Kidney (tissue), 13 donors: ENCODE measurements at regions not wholly inside any gene's neighbourhood (a gene's known extent, or its start where the extent isn't known, plus 50 kb on each side); places are given as distances from the start of the nearest gene placed in this dataset.

Experiments
- DNase-seq, 5 donors: peaks; one replicate each; pipeline ENCODE4 v3.0.0-alpha.2; 2013 to 2020
- FAIRE-seq: peaks from 2 replicates; lab custom pipeline; 2012; peaks lifted over from hg19 to GRCh38; lab: Jason Lieb, UNC
- H3K27ac ChIP-seq, 2 donors: one replicate each; pipeline ENCODE4 v1.7.0; 2013; ENCODE audit warnings: low read depth in 2 of 2, low read length in 2 of 2, inconsistent platforms in 1 of 2
- H3K27me3 ChIP-seq: one replicate; pipeline ENCODE4 v1.7.1; 2013; ENCODE audit warnings: low read length, inconsistent platforms; ENCODE audit not compliant: control insufficient read depth, insufficient read depth
- H3K36me3 ChIP-seq, 3 donors: one replicate each; pipeline versions ENCODE4 v1.7.0 to v1.7.1; 2013; ENCODE audit warnings: low read length in 3 of 3, control low read depth in 1 of 3, inconsistent platforms in 1 of 3; ENCODE audit not compliant: insufficient read depth in 3 of 3, control insufficient read depth in 2 of 3
- H3K4me1 ChIP-seq, 3 donors: one replicate each; pipeline versions ENCODE4 v1.7.0 to v1.7.1; 2013; ENCODE audit warnings: low read length in 3 of 3, inconsistent platforms in 1 of 3, low read depth in 1 of 3; ENCODE audit not compliant: control insufficient read depth in 2 of 3, insufficient read depth in 2 of 3
- H3K4me3 ChIP-seq, 3 donors: one replicate each; pipeline versions ENCODE4 v1.7.0 to v1.8.1; 2013; ENCODE audit warnings: low read length in 3 of 3, control low read depth in 1 of 3, inconsistent platforms in 1 of 3
- H3K9ac ChIP-seq, 3 donors: one replicate each; pipeline versions ENCODE4 v1.7.0 to v1.7.1; 2013; ENCODE audit warnings: low read length in 3 of 3, control low read depth in 1 of 3, inconsistent platforms in 1 of 3
- H3K9me3 ChIP-seq, 3 donors: one replicate each; pipeline versions ENCODE4 v1.7.0 to v1.7.1; 2013; ENCODE audit warnings: low read length in 3 of 3, control low read depth in 1 of 3, inconsistent platforms in 1 of 3; ENCODE audit not compliant: control insufficient read depth in 2 of 3, insufficient read depth in 1 of 3
- CTCF ChIP-seq: IDR thresholded peaks from 3 replicates; pipeline ENCODE4 v1.5.1; 2012; ENCODE audit warnings: mild to moderate bottlenecking, moderate library complexity, borderline replicate concordance; ENCODE audit not compliant: insufficient read depth; ENCODE audit errors: extremely low read depth
- intact Hi-C: fragments of 100-400 bp; cut with DNase I; formaldehyde crosslinking; loops from one replicate; pipeline ENCODE4 v1.11.1; 2022
- donor health status: control.
- donor health status: control.
- donor health status: control.
- donor health status: control.
- donor health status: control.
- donor health status: DM: yes; HTN: yes; CAD: no.
- donor health status: Normal renal cell carcinoma (clear cell type).

GRCh38 chr3:31285833-31286486 lies 246.8 kb upstream of the STT3B start:
- no peak for TF ChIP-seq CTCF
- Histone ChIP-seq H3K27ac (no peak overlapping the region), H3K27me3 (no peaks in the 10 kb centered on the region), H3K4me3 (no peak overlapping the region), H3K9ac (no peak overlapping the region), H3K36me3 (no peaks in the 10 kb centered on the region), H3K9me3 (no peaks in the 10 kb centered on the region), H3K4me1 (no peaks in the 10 kb centered on the region)
- intact Hi-C loops: no loop called here
- DNase-seq (no peak), FAIRE-seq (peak; percentile 56)

GRCh38 chr3:31288224-31288623 lies 244.5 kb upstream of the STT3B start:
- H3K27me3 ChIP-seq: no peaks in the 10 kb centered on the region
- no peaks in the 10 kb centered on the region for H3K4me1 ChIP-seq
- no peak overlapping the region for H3K27ac ChIP-seq
- no peak for TF ChIP-seq CTCF
- intact Hi-C loops: no loop called here
- no peak for DNase-seq
- H3K9ac ChIP-seq: no peak overlapping the region
- H3K9me3 ChIP-seq: no peaks in the 10 kb centered on the region
- no peaks in the 10 kb centered on the region for H3K36me3 ChIP-seq
- H3K4me3 ChIP-seq: no peak overlapping the region
- FAIRE-seq: no peak

GRCh38 chr3:31288641-31289100 lies 244.1 kb upstream of the STT3B start:
- TF ChIP-seq CTCF: no peak
- Histone ChIP-seq H3K9me3 (no peaks in the 10 kb centered on the region), H3K4me3 (no peak overlapping the region), H3K36me3 (no peaks in the 10 kb centered on the region), H3K27ac (no peak overlapping the region), H3K9ac (no peak overlapping the region), H3K27me3 (no peaks in the 10 kb centered on the region), H3K4me1 (no peaks in the 10 kb centered on the region)
- FAIRE-seq: no peak
- intact Hi-C loops: no loop called here
- peak; percentile 50 to 72 (median 56) for DNase-seq
